GM23338 (cell line): ENCODE measurements at regions not wholly inside any gene's neighbourhood (a gene's known extent, or its start where the extent isn't known, plus 50 kb on each side); places are given as distances from the start of the nearest gene placed in this dataset.
A peak's percentile ranks its signal among the peaks of the same experiment; 100 is the strongest.

Experiments
- ATAC-seq: fragments of 200-7000 bp; cut with Tn5 transposase; 3 replicates; pipeline ENCODE4 v1.9.1; 2020
- DNase-seq: peaks from one replicate; pipeline ENCODE4 v3.0.0-alpha.2; 2015; ENCODE audit warnings: low spot score
- H2AFZ ChIP-seq: fragments of 200-600 bp; sonication (generic); 2 replicates; pipeline ENCODE4 v1.8.0; 2016; ENCODE audit warnings: antibody characterized with exemption, mild to moderate bottlenecking, moderate library complexity
- H3F3A ChIP-seq: fragments of 200-600 bp; sonication (generic); replicated peaks from 2 replicates; pipeline ENCODE4 v1.8.0; 2017; ENCODE audit warnings: antibody characterized with exemption, mixed run types, low read depth
- H3K27ac ChIP-seq: fragments of 200-600 bp; sonication (generic); 2 replicates; pipeline ENCODE4 v1.6.1; 2016; ENCODE audit warnings: low read depth
- H3K27me3 ChIP-seq: fragments of 200-600 bp; sonication (generic); 2 replicates; pipeline ENCODE4 v1.8.0; 2016; ENCODE audit warnings: mild to moderate bottlenecking, mixed run types, moderate library complexity; ENCODE audit not compliant: insufficient read depth
- H3K36me3 ChIP-seq: fragments of 200-600 bp; sonication (generic); 2 replicates; pipeline ENCODE4 v1.8.0; 2016; ENCODE audit warnings: mild to moderate bottlenecking; ENCODE audit not compliant: insufficient read depth
- H3K4me1 ChIP-seq: fragments of 200-600 bp; sonication (generic); 2 replicates; pipeline ENCODE4 v1.8.0; 2016; ENCODE audit warnings: mild to moderate bottlenecking, moderate library complexity; ENCODE audit not compliant: insufficient read depth
- H3K4me2 ChIP-seq: fragments of 200-600 bp; sonication (generic); 2 replicates; pipeline ENCODE4 v1.7.1; 2017; ENCODE audit warnings: mixed run types
- H3K4me3 ChIP-seq: fragments of 200-600 bp; sonication (generic); 2 replicates; pipeline ENCODE4 v1.6.1; 2016; ENCODE audit warnings: mixed run types
- H3K79me2 ChIP-seq: fragments of 200-600 bp; sonication (generic); replicated peaks from 2 replicates; pipeline ENCODE4 v1.8.0; 2017; ENCODE audit warnings: mild to moderate bottlenecking; ENCODE audit not compliant: insufficient read depth
- H3K9me2 ChIP-seq: fragments of 200-600 bp; sonication (generic); 2 replicates; pipeline ENCODE4 v1.8.0; 2017; ENCODE audit not compliant: insufficient read depth
- H4K20me1 ChIP-seq: fragments of 200-600 bp; sonication (generic); replicated peaks from 2 replicates; pipeline ENCODE4 v1.8.0; 2017; ENCODE audit warnings: mild to moderate bottlenecking; ENCODE audit not compliant: insufficient read depth
- H3K27ac Mint-ChIP-seq: 2 replicates; pipeline ENCODE4 v1.8.0; 2020; ENCODE audit warnings: inconsistent platforms, mild to moderate bottlenecking, moderate library complexity, mixed read lengths
- H3K27me3 Mint-ChIP-seq: 3 replicates; pipeline ENCODE4 v1.8.0; 2022; ENCODE audit warnings: low read depth, mild to moderate bottlenecking, moderate library complexity, mixed read lengths, inconsistent platforms; ENCODE audit not compliant: insufficient read depth, poor library complexity
- H3K36me3 Mint-ChIP-seq: 3 replicates; pipeline ENCODE4 v1.8.0; 2021; ENCODE audit warnings: low read depth, mild to moderate bottlenecking, inconsistent platforms, moderate library complexity, mixed read lengths
- H3K4me1 Mint-ChIP-seq: 3 replicates; pipeline ENCODE4 v1.8.0; 2020; ENCODE audit warnings: mild to moderate bottlenecking, inconsistent platforms, mixed read lengths
- H3K4me3 Mint-ChIP-seq: 3 replicates; pipeline ENCODE4 v1.8.0; 2021; ENCODE audit warnings: moderate library complexity, mild to moderate bottlenecking, inconsistent platforms, mixed read lengths
- H3K9me3 Mint-ChIP-seq: 3 replicates; pipeline ENCODE4 v1.8.0; 2020; ENCODE audit warnings: moderate library complexity, mild to moderate bottlenecking, inconsistent platforms, mixed read lengths
- CREB1 ChIP-seq: fragments of 250-450 bp; sonication (Bioruptor Pico); IDR thresholded peaks from 2 replicates; pipeline ENCODE4 v1.5.0; 2020; ENCODE audit warnings: low read depth, mild to moderate bottlenecking, moderate library complexity
- CTCF ChIP-seq, 2 experiments: fragments of 200-600 bp in 1 of 2; sonication (generic) in 1 of 2; conservative IDR thresholded peaks; 2 replicates each; pipeline versions ENCODE4 v1.5.1 to v1.6.1; 2016 to 2017; ENCODE audit warnings: antibody characterized with exemption in 2 of 2, low read depth in 2 of 2, mild to moderate bottlenecking in 2 of 2, moderate library complexity in 1 of 2
- ETS1 ChIP-seq: IDR thresholded peaks from 2 replicates; pipeline ENCODE4 v1.6.1; 2016; ENCODE audit warnings: antibody characterized with exemption
- EZH2 ChIP-seq: fragments of 200-600 bp; sonication (generic); IDR thresholded peaks from one replicate; pipeline ENCODE4 v1.8.0; 2017; ENCODE audit warnings: antibody characterized with exemption, mild to moderate bottlenecking, low read depth; ENCODE audit not compliant: unreplicated experiment
- EZH2phosphoT487 ChIP-seq: fragments of 200-600 bp; sonication (generic); IDR thresholded peaks from one replicate; pipeline ENCODE4 v1.8.1; 2018; ENCODE audit warnings: antibody characterized with exemption; ENCODE audit not compliant: unreplicated experiment
- JUNB ChIP-seq: IDR thresholded peaks from one replicate; pipeline ENCODE4 v1.6.1; 2016; ENCODE audit warnings: antibody characterized with exemption; ENCODE audit not compliant: unreplicated experiment
- NANOG ChIP-seq: IDR thresholded peaks from 2 replicates; pipeline ENCODE4 v1.6.1; 2016; ENCODE audit warnings: antibody characterized with exemption, borderline replicate concordance
- POLR2AphosphoS5 ChIP-seq: IDR thresholded peaks from 2 replicates; pipeline ENCODE4 v1.6.1; 2016; ENCODE audit warnings: antibody characterized with exemption, low read depth
- REST ChIP-seq: IDR thresholded peaks from one replicate; pipeline ENCODE4 v1.6.1; 2018; ENCODE audit warnings: antibody characterized with exemption; ENCODE audit not compliant: unreplicated experiment
- STAT1 ChIP-seq: IDR thresholded peaks from one replicate; pipeline ENCODE4 v1.6.1; 2016; ENCODE audit warnings: antibody characterized with exemption; ENCODE audit not compliant: unreplicated experiment
- ZNF114 ChIP-seq: fragments of 250-450 bp; sonication (Bioruptor Pico); IDR thresholded peaks from 2 replicates; pipeline ENCODE4 v1.5.0; 2020; ENCODE audit warnings: mild to moderate bottlenecking, moderate library complexity
- ZNF331 ChIP-seq: fragments of 250-450 bp; sonication (Bioruptor Pico); IDR thresholded peaks from 2 replicates; pipeline ENCODE4 v1.5.0; 2020; ENCODE audit warnings: low read depth, mild to moderate bottlenecking, moderate library complexity
- TF ChIP-seq, protein P1 (sequence below): fragments of 250-450 bp; sonication (Bioruptor Pico); IDR thresholded peaks from 2 replicates; pipeline ENCODE4 v1.5.0; 2020; ENCODE audit warnings: mild to moderate bottlenecking, moderate library complexity

DNA sequence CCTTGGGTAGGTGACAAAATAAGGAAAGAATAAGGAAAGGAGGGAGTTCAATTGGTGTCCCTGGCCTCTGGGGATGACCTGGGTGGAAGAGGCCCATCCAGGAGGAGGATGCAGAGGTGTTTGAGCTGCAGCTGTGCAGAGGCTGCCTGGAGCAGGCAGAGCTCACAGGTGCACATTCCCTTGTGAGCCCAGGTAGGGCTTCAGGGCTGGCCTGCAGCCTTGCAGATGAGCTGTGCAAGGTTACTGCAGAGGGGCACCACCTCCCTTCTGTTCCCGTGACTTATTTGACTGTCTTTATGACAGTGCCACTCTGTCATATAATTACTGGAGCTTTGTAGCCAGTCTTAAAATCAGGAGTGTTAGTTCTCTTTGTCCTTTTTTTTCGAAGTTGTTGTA is 263.2 kb upstream of the HS6ST1 start:
- Mint-ChIP-seq H3K27me3 (peaks cover 5% of the 10 kb centered on the region), H3K27ac (no peak overlapping the region)

More for the DNA sequence above, 263.2 kb upstream of the HS6ST1 start:
- no peak overlapping the region for H3K4me3 Mint-ChIP-seq
- peak; percentile 26; the same call in 1 of the 3 replicates for ATAC-seq
- no peak for TF ChIP-seq REST
- TF ChIP-seq STAT1, result no peak
- TF ChIP-seq CTCF (conservative IDR thresholded peaks at IDR 0.05; ENCODE audit: low read depth in 2 of 2), result no peak
- TF ChIP-seq NANOG, result no peak
- no peak for TF ChIP-seq JUNB
- no peak for TF ChIP-seq ZNF331 (CRISPR knock-in tag)
- no peak for TF ChIP-seq EZH2
- TF ChIP-seq ETS1, result no peak
- TF ChIP-seq ZNF114, result no peak
- TF ChIP-seq POLR2AphosphoS5, result no peak
- no peak for TF ChIP-seq EZH2phosphoT487
- TF ChIP-seq, protein P1, sequence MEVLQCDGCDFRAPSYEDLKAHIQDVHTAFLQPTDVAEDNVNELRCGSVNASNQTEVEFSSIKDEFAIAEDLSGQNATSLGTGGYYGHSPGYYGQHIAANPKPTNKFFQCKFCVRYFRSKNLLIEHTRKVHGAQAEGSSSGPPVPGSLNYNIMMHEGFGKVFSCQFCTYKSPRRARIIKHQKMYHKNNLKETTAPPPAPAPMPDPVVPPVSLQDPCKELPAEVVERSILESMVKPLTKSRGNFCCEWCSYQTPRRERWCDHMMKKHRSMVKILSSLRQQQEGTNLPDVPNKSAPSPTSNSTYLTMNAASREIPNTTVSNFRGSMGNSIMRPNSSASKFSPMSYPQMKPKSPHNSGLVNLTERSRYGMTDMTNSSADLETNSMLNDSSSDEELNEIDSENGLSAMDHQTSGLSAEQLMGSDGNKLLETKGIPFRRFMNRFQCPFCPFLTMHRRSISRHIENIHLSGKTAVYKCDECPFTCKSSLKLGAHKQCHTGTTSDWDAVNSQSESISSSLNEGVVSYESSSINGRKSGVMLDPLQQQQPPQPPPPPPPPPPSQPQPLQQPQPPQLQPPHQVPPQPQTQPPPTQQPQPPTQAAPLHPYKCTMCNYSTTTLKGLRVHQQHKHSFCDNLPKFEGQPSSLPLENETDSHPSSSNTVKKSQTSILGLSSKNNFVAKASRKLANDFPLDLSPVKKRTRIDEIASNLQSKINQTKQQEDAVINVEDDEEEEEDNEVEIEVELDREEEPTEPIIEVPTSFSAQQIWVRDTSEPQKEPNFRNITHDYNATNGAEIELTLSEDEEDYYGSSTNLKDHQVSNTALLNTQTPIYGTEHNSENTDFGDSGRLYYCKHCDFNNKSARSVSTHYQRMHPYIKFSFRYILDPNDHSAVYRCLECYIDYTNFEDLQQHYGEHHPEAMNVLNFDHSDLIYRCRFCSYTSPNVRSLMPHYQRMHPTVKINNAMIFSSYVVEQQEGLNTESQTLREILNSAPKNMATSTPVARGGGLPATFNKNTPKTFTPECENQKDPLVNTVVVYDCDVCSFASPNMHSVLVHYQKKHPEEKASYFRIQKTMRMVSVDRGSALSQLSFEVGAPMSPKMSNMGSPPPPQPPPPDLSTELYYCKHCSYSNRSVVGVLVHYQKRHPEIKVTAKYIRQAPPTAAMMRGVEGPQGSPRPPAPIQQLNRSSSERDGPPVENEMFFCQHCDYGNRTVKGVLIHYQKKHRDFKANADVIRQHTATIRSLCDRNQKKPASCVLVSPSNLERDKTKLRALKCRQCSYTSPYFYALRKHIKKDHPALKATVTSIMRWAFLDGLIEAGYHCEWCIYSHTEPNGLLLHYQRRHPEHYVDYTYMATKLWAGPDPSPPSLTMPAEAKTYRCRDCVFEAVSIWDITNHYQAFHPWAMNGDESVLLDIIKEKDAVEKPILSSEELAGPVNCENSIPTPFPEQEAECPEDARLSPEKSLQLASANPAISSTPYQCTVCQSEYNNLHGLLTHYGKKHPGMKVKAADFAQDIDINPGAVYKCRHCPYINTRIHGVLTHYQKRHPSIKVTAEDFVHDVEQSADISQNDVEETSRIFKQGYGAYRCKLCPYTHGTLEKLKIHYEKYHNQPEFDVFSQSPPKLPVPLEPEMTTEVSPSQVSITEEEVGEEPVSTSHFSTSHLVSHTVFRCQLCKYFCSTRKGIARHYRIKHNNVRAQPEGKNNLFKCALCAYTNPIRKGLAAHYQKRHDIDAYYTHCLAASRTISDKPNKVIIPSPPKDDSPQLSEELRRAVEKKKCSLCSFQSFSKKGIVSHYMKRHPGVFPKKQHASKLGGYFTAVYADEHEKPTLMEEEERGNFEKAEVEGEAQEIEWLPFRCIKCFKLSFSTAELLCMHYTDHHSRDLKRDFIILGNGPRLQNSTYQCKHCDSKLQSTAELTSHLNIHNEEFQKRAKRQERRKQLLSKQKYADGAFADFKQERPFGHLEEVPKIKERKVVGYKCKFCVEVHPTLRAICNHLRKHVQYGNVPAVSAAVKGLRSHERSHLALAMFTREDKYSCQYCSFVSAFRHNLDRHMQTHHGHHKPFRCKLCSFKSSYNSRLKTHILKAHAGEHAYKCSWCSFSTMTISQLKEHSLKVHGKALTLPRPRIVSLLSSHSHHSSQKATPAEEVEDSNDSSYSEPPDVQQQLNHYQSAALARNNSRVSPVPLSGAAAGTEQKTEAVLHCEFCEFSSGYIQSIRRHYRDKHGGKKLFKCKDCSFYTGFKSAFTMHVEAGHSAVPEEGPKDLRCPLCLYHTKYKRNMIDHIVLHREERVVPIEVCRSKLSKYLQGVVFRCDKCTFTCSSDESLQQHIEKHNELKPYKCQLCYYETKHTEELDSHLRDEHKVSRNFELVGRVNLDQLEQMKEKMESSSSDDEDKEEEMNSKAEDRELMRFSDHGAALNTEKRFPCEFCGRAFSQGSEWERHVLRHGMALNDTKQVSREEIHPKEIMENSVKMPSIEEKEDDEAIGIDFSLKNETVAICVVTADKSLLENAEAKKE (CRISPR knock-in tag), result no peak
- TF ChIP-seq CREB1 (CRISPR knock-in tag), result no peak
- DNase-seq, result no peak
- Histone ChIP-seq H3K4me3 (no peak overlapping the region), H4K20me1 (no peaks in the 10 kb centered on the region), H3K36me3 (peaks cover 5% of the 10 kb centered on the region), H3F3A (no peaks in the 10 kb centered on the region), H3K4me2 (no peak overlapping the region), H3K79me2 (no peaks in the 10 kb centered on the region), H3K9me2 (no peaks in the 10 kb centered on the region), H3K27me3 (no peaks in the 10 kb centered on the region), H3K27ac (no peak overlapping the region), H3K4me1 (no peaks in the 10 kb centered on the region), H2AFZ (no peak overlapping the region)
- H3K9me3 Mint-ChIP-seq, result peaks cover 4% of the 10 kb centered on the region; the same call in 2 of the 3 replicates
- H3K36me3 Mint-ChIP-seq, result no peaks in the 10 kb centered on the region
- 0 out of 3 replicates have a peak, but pooled peaks cover 2% of the 10 kb centered on the region for H3K4me1 Mint-ChIP-seq
